Heart left ventricle (tissue), 13 donors: ENCODE measurements at regions not wholly inside any gene's neighbourhood (a gene's known extent, or its start where the extent isn't known, plus 50 kb on each side); places are given as distances from the start of the nearest gene placed in this dataset.

Source experiments
- CTCF ChIP-seq, 12 donors: fragments of 200-600 bp; sonication (generic) in 4 of 12; IDR thresholded peaks; one replicate each; pipeline versions ENCODE4 v1.5.0 to v1.8.0; 2018 to 2022; ENCODE audit warnings: antibody characterized with exemption in 12 of 12, mild to moderate bottlenecking in 5 of 12
- POLR2A ChIP-seq, 2 donors: fragments of 450-650 bp; IDR thresholded peaks; one replicate each; pipeline ENCODE4 v1.6.1; 2017; ENCODE audit warnings: antibody characterized with exemption in 2 of 2, mild to moderate bottlenecking in 2 of 2, moderate library complexity in 2 of 2
- donor health status: ischemic (EF 13 %, LVEDD 7.1; RV severe dilation, severe dysfunction).
- donor health status: DM: no; HTN: yes; CAD: no.
- donor health status: DM: no; HTN: no; CAD: no.
- donor health status: ischemic (EF 25% LVEDD 6.9; RV normal size, moderate dysfunction).
- donor health status: ischemic (EF 25% LVEDD 5.7; RV mildly dilated, moderate dysfunction).
- donor health status: ischemic (EF 35%, LVEDD 5.7; RV mildly dilated, moderate dysfunction).
- donor health status: nonischemic (EF 11% LVEDD 7.7; RV severe dilation, severe dysfunction).
- donor health status: DM: yes; HTN: yes; CAD: no.
- donor health status: PGD.
- donor health status: ischemic (EF 29% LVEDD 5.4; RV normal size, mild dysfunction).
- donor health status: nonischemic (EF 23%, LVEDD 6.1; RV moderate dilation, normal function).

DNA sequence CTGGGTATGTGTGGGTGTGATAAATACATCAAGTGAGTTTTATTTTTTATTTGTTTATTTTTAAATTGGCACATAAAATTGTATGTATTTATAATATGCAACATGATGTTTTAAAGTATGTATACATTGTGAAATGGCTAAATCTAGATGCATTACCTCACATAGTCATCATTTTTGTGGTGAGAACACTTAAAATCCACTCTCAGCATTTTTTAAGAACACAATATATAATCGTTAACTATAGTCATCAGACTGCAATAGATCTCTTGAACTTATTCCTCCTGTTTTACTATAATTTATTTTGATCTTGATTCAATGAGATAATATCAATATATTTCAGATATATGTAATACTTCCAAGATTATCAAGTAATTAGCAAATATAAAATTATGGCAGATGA, 93.9 kb upstream of the ALDH1A1 start:
- no peak for TF ChIP-seq CTCF (IDR thresholded peaks at IDR 0.05)
- TF ChIP-seq POLR2A (IDR thresholded peaks at IDR 0.05) = no peak
